Vagina (tissue), 2 donors: ENCODE measurements at regions not wholly inside any gene's neighbourhood (a gene's known extent, or its start where the extent isn't known, plus 50 kb on each side); places are given as distances from the start of the nearest gene placed in this dataset.

ENCODE experiments used
- POLR2A ChIP-seq, 2 donors: fragments of 450-650 bp; IDR thresholded peaks; one replicate each; pipeline ENCODE4 v1.6.1; 2017; ENCODE audit warnings: antibody characterized with exemption in 2 of 2, mild to moderate bottlenecking in 2 of 2, moderate library complexity in 2 of 2
- POLR2AphosphoS5 ChIP-seq, 2 donors: sonication (generic); formaldehyde crosslinking; IDR thresholded peaks; one replicate each; pipeline ENCODE4 v1.9.0; 2017; ENCODE audit warnings: antibody characterized with exemption in 2 of 2, mild to moderate bottlenecking in 2 of 2, low read depth in 1 of 2; ENCODE audit not compliant: insufficient read depth in 1 of 2
- TF ChIP-seq, protein P1 (sequence below), 3 experiments: fragments of 450-650 bp in 2 of 3; fragments of 200-600 bp in 1 of 3; sonication (generic) in 1 of 3; IDR thresholded peaks; one replicate each; pipeline ENCODE4 v1.5.1; 2017 to 2019; ENCODE audit warnings: antibody characterized with exemption in 3 of 3, mild to moderate bottlenecking in 2 of 3, moderate library complexity in 2 of 3

DNA sequence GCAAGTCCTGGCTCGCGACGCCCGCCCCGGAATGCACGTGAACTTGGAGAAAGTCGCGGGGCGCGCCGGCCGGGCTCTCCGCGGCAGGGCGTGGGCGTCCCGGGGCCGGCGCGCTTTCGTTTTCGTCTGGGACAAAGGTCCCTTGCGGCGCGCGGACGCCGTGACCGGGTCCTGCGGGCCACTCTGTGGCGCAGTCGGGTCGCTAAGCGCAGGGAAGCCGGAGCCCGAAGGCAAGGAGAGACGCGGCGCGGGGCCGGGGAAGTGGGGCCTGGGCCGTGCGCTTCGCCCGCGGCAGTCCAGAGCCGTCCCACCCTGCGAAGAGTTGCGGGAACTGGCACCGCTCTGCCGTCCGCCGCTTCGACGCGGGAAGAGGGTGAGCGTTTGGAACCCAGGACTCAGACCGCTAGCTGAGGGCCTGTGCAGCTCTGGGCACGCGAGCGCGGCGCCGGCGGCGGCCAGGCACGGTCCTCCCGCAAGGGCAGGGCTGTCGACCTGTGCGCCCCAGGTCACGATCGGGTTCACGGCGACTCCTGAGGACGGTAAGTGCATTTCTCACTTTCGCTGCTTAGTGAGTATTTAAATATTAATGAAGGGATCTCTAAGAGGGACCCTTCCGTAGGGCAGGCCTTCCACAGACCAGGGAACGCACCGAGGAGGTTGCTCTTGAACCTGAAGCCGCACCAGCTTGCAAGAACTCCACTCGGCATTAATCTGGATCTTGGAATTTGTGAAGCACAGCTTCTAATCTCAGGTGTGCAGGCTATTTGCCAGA is 78.0 kb upstream of the PPARA start:
- TF ChIP-seq, protein P1, sequence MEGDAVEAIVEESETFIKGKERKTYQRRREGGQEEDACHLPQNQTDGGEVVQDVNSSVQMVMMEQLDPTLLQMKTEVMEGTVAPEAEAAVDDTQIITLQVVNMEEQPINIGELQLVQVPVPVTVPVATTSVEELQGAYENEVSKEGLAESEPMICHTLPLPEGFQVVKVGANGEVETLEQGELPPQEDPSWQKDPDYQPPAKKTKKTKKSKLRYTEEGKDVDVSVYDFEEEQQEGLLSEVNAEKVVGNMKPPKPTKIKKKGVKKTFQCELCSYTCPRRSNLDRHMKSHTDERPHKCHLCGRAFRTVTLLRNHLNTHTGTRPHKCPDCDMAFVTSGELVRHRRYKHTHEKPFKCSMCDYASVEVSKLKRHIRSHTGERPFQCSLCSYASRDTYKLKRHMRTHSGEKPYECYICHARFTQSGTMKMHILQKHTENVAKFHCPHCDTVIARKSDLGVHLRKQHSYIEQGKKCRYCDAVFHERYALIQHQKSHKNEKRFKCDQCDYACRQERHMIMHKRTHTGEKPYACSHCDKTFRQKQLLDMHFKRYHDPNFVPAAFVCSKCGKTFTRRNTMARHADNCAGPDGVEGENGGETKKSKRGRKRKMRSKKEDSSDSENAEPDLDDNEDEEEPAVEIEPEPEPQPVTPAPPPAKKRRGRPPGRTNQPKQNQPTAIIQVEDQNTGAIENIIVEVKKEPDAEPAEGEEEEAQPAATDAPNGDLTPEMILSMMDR (IDR thresholded peaks at IDR 0.05), result no peak
- TF ChIP-seq POLR2A (IDR thresholded peaks at IDR 0.05) (no peak), POLR2AphosphoS5 (IDR thresholded peaks at IDR 0.05; ENCODE audit: insufficient read depth in 1 of 2, low read depth in 1 of 2) (peak in 1 of 2 donors; percentile 70)
